H1 (cell line): ENCODE measurements at regions not wholly inside any gene's neighbourhood (a gene's known extent, or its start where the extent isn't known, plus 50 kb on each side); places are given as distances from the start of the nearest gene placed in this dataset.

Experiments
- CTCF ChIA-PET: fragments of 300-600 bp; sonication (Branson Sonifier 250); formaldehyde crosslinking; loops from one replicate; lab custom pipeline; 2021; ENCODE audit not compliant: partially characterized antibody; lab: Charles Lee
- POLR2A ChIA-PET: fragments of 300-600 bp; sonication (Branson Sonifier 250); formaldehyde crosslinking; loops from one replicate; lab custom pipeline; 2021; ENCODE audit warnings: inconsistent platforms; ENCODE audit not compliant: partially characterized antibody; lab: Charles Lee
- DNase-seq, 2 experiments: peaks; one replicate each; pipeline versions ENCODE4 v3.0.0 to v3.0.0-alpha.2; 2010 to 2022; ENCODE audit warnings: low spot score in 2 of 2, low read depth in 1 of 2, mixed read lengths in 1 of 2
- FAIRE-seq: peaks from 2 replicates; lab custom pipeline; 2011; peaks lifted over from hg19 to GRCh38; lab: Jason Lieb, UNC
- H2AFZ ChIP-seq: 2 replicates; pipeline ENCODE4 v1.8.1; 2012; ENCODE audit warnings: low read length, inconsistent platforms
- H2AK5ac ChIP-seq: 2 replicates; pipeline ENCODE4 v1.6.1; 2013; ENCODE audit warnings: low read depth, low read length
- H2BK120ac ChIP-seq: replicated peaks from 2 replicates; pipeline ENCODE3; 2013; ENCODE audit warnings: low read depth, low read length, inconsistent platforms
- H2BK12ac ChIP-seq: 2 replicates; pipeline ENCODE4 v1.6.1; 2013; ENCODE audit warnings: low read depth, low read length
- H2BK15ac ChIP-seq: 2 replicates; pipeline ENCODE4 v1.6.1; 2013; ENCODE audit warnings: low read length
- H2BK20ac ChIP-seq: 2 replicates; pipeline ENCODE4 v1.6.1; 2013; ENCODE audit warnings: low read length
- H2BK5ac ChIP-seq: 2 replicates; pipeline ENCODE4 v1.6.1; 2013; ENCODE audit warnings: low read depth, low read length
- H3K14ac ChIP-seq: 2 replicates; pipeline ENCODE4 v1.6.1; 2013; ENCODE audit warnings: inconsistent platforms; ENCODE audit not compliant: insufficient read length
- H3K18ac ChIP-seq: 2 replicates; pipeline ENCODE4 v1.6.1; 2013; ENCODE audit warnings: low read length; ENCODE audit errors: extremely low read depth
- H3K23ac ChIP-seq: 2 replicates; pipeline ENCODE4 v1.6.1; 2013; ENCODE audit warnings: inconsistent platforms; ENCODE audit not compliant: insufficient read length
- H3K23me2 ChIP-seq: 2 replicates; pipeline ENCODE4 v1.6.1; 2013; ENCODE audit warnings: low read depth, low read length
- H3K27ac ChIP-seq: 2 replicates; pipeline ENCODE4 v1.6.1; 2011; ENCODE audit warnings: low read depth, low read length, inconsistent platforms
- H3K27me3 ChIP-seq, 4 experiments: replicated peaks in 1 of 4; 1 replicate in 1 of 4; 2 replicates in 3 of 4; pipeline versions ENCODE4 v1.6.1 to v1.8.1; 2011 to 2013; ENCODE audit warnings: low read length in 3 of 4, mild to moderate bottlenecking in 3 of 4, inconsistent platforms in 2 of 4, mixed read lengths in 2 of 4, moderate library complexity in 1 of 4; ENCODE audit not compliant: control insufficient read depth in 3 of 4, insufficient read depth in 3 of 4; ENCODE audit errors: extremely low read depth in 1 of 4
- H3K36me3 ChIP-seq, 4 experiments: 2 replicates each; pipeline versions ENCODE4 v1.6.1 to v1.8.1; 2011 to 2013; ENCODE audit warnings: mild to moderate bottlenecking in 4 of 4, low read length in 3 of 4, moderate library complexity in 2 of 4, control low read depth in 1 of 4, inconsistent platforms in 1 of 4; ENCODE audit not compliant: insufficient read depth in 4 of 4, control insufficient read depth in 2 of 4
- H3K4ac ChIP-seq: replicated peaks from 2 replicates; pipeline ENCODE3; 2013; ENCODE audit warnings: low read length, low read depth, mixed read lengths, inconsistent platforms; ENCODE audit not compliant: insufficient read length
- H3K4me1 ChIP-seq, 4 experiments: replicated peaks in 1 of 4; 1 replicate in 1 of 4; 2 replicates in 3 of 4; pipeline versions ENCODE4 v1.6.1 to v1.8.1; 2011 to 2013; ENCODE audit warnings: low read length in 3 of 4, inconsistent platforms in 2 of 4, mixed read lengths in 1 of 4; ENCODE audit not compliant: insufficient read depth in 4 of 4, control insufficient read depth in 3 of 4
- H3K4me2 ChIP-seq, 2 experiments: 2 replicates each; pipeline versions ENCODE4 v1.6.1 to v1.8.1; 2011 to 2013; ENCODE audit warnings: low read depth in 2 of 2, low read length in 2 of 2, control low read depth in 1 of 2, inconsistent platforms in 1 of 2, mild to moderate bottlenecking in 1 of 2; ENCODE audit not compliant: insufficient read depth in 1 of 2
- H3K4me3 ChIP-seq, 4 experiments: fragments of 200-600, 300-600 bp in 1 of 4; sonication (generic), shearing (Covaris generic), sonication (Bioruptor Twin) in 1 of 4; 2 replicates each; pipeline versions ENCODE4 v1.5.1 to v1.8.1; 2011 to 2016; ENCODE audit warnings: low read length in 4 of 4, low read depth in 3 of 4, control low read depth in 2 of 4, inconsistent platforms in 2 of 4, mild to moderate bottlenecking in 2 of 4, mixed read lengths in 1 of 4, moderate library complexity in 1 of 4; ENCODE audit not compliant: insufficient read depth in 2 of 4; ENCODE audit errors: extremely low read depth in 1 of 4
- H3K56ac ChIP-seq: replicated peaks from 2 replicates; pipeline ENCODE3; 2013; ENCODE audit warnings: low read depth, mild to moderate bottlenecking, mixed read lengths, low read length, inconsistent platforms; ENCODE audit not compliant: insufficient read length
- H3K79me1 ChIP-seq: 2 replicates; pipeline ENCODE4 v1.6.1; 2013; ENCODE audit warnings: low read depth, low read length, control low read depth
- H3K79me2 ChIP-seq, 2 experiments: 2 replicates each; pipeline versions ENCODE4 v1.6.1 to v1.8.1; 2012 to 2013; ENCODE audit warnings: low read length in 2 of 2, mild to moderate bottlenecking in 2 of 2, inconsistent platforms in 1 of 2; ENCODE audit not compliant: insufficient read depth in 2 of 2, control insufficient read depth in 1 of 2
- H3K9ac ChIP-seq, 4 experiments: replicated peaks in 1 of 4; 1 replicate in 1 of 4; 2 replicates in 3 of 4; pipeline versions ENCODE4 v1.6.1 to v1.8.1; 2011 to 2013; ENCODE audit warnings: low read depth in 3 of 4, low read length in 3 of 4, control low read depth in 2 of 4, mild to moderate bottlenecking in 2 of 4, moderate library complexity in 2 of 4, inconsistent platforms in 1 of 4; ENCODE audit errors: extremely low read depth in 1 of 4
- H3K9me3 ChIP-seq, 2 experiments: 2 replicates each; pipeline versions ENCODE4 v1.6.1 to v1.8.1; 2012 to 2013; ENCODE audit warnings: mild to moderate bottlenecking in 2 of 2, moderate library complexity in 2 of 2, control low read depth in 1 of 2, inconsistent platforms in 1 of 2, low read depth in 1 of 2, low read length in 1 of 2, mixed read lengths in 1 of 2; ENCODE audit not compliant: insufficient read depth in 2 of 2
- H4K20me1 ChIP-seq, 2 experiments: replicated peaks in 1 of 2; 2 replicates each; pipeline versions ENCODE3 to v1.8.1; 2011 to 2013; ENCODE audit warnings: inconsistent platforms in 2 of 2, low read length in 2 of 2, mild to moderate bottlenecking in 1 of 2; ENCODE audit not compliant: insufficient read depth in 2 of 2, control insufficient read depth in 1 of 2
- H4K5ac ChIP-seq: 2 replicates; pipeline ENCODE4 v1.6.1; 2013; ENCODE audit warnings: low read length, low read depth, mixed read lengths, inconsistent platforms; ENCODE audit not compliant: insufficient read length
- H4K8ac ChIP-seq: 2 replicates; pipeline ENCODE4 v1.8.0; 2013; ENCODE audit warnings: mild to moderate bottlenecking, moderate library complexity, low read length, inconsistent platforms; ENCODE audit not compliant: insufficient read depth; ENCODE audit errors: extremely low read depth
- H4K91ac ChIP-seq: replicated peaks from 2 replicates; pipeline ENCODE3; 2013; ENCODE audit warnings: low read length, mixed read lengths, inconsistent platforms; ENCODE audit not compliant: insufficient read length
- CHD2 ChIP-seq: IDR thresholded peaks from 2 replicates; pipeline ENCODE4 v1.6.1; 2012; ENCODE audit warnings: low read length, improper control_type of control experiment
- EP300 ChIP-seq, 2 experiments: IDR thresholded peaks; 1 replicate in 1 of 2; 2 replicates in 1 of 2; pipeline ENCODE4 v1.6.1; 2011 to 2012; ENCODE audit warnings: low read depth in 2 of 2, low read length in 2 of 2, mild to moderate bottlenecking in 2 of 2, borderline replicate concordance in 1 of 2, inconsistent platforms in 1 of 2, moderate library complexity in 1 of 2
- GABPA ChIP-seq: IDR thresholded peaks from 2 replicates; pipeline ENCODE4 v1.6.1; 2011; ENCODE audit warnings: mild to moderate bottlenecking, low read length, moderate library complexity, borderline replicate concordance; ENCODE audit not compliant: insufficient read depth
- NANOG ChIP-seq: IDR thresholded peaks from 2 replicates; pipeline ENCODE4 v1.6.1; 2011; ENCODE audit warnings: low read length, low read depth, mild to moderate bottlenecking, inconsistent platforms; ENCODE audit not compliant: insufficient read depth, poor library complexity, severe bottlenecking
- WGBS, 2 experiments: shearing (Covaris generic) in 1 of 2; methylation state at CpG; one replicate each; pipeline versions ENCODE4 v1.1.6 to v1.1.7; 2013 to 2015; ENCODE audit warnings: low lambda C conversion rate in 2 of 2, mixed read lengths in 2 of 2, inconsistent platforms in 1 of 2, low coverage in 1 of 2, missing lambda C conversion rate in 1 of 2; ENCODE audit not compliant: insufficient replicate concordance in 2 of 2, insufficient coverage in 1 of 2, insufficient read length in 1 of 2; ENCODE audit errors: extremely low coverage in 1 of 2, missing lambda C conversion rate in 1 of 2; 5-methylcytosine and 5-hydroxymethylcytosine counted together

DNA sequence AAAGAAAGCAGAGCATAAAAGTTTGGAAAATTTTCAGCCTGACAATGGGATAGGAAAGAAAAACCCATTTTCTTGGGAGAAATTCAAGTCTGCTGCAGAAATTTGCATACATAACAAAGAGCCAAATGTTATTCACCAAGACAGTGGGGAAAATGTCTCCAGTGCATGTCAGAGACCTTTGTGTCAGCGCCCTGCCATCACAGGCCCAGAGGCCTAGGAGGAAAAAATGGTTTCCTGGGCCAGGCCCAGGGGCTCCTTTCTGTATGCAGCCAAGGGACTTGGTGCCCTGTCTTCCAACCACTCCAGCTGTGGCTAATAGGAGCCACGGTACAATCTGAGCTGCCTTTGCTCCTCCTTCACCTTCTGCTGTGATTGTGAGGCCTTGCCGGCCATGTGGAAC, 189.1 kb upstream of the PITRM1 start:
- DNase-seq: no peak
- peaks cover 21 to 34% of the 10 kb centered on the region in 2 experiments for H3K9me3 ChIP-seq
- no peak overlapping the region for H3K27ac ChIP-seq
- no peak overlapping the region for H4K91ac ChIP-seq
- POLR2A ChIA-PET: no interaction called here
- no peak overlapping the region for H3K4ac ChIP-seq
- FAIRE-seq: no peak
- no peak overlapping the region for H4K8ac ChIP-seq
- no peak overlapping the region for H2BK12ac ChIP-seq
- no peak overlapping the region for H2AFZ ChIP-seq
- H2BK15ac ChIP-seq: no peak overlapping the region
- H4K20me1 ChIP-seq: no peaks in the 10 kb centered on the region
- H3K23ac ChIP-seq: no peak overlapping the region
- no peak overlapping the region for H3K14ac ChIP-seq
- TF ChIP-seq CHD2 (no peak), EP300 (IDR thresholded peaks at IDR 0.05; ENCODE audit: borderline replicate concordance in 1 of 2, low read depth in 2 of 2, low read length in 2 of 2) (no peak), GABPA (no peak), NANOG (no peak)
- no peak overlapping the region for H3K4me2 ChIP-seq
- no peak overlapping the region for H2BK20ac ChIP-seq
- CTCF ChIA-PET: interaction anchor here (0.6 to 1.0 kb wide), 2 partner anchors 13 to 1886 kb away, joined by 3 read pairs; no protein-coding TSS in a partner anchor
- no peak overlapping the region for H2BK120ac ChIP-seq
- no peaks in the 10 kb centered on the region for H3K23me2 ChIP-seq
- no peak overlapping the region for H3K18ac ChIP-seq
- no peak overlapping the region for H2BK5ac ChIP-seq
- no peak overlapping the region for H3K9ac ChIP-seq
- H3K79me1 ChIP-seq: no peaks in the 10 kb centered on the region
- H3K4me1 ChIP-seq: no peaks in the 10 kb centered on the region
- no peak overlapping the region for H3K4me3 ChIP-seq
- no peak overlapping the region for H3K56ac ChIP-seq
- H3K36me3 ChIP-seq: peaks cover 0 to 5% (median 0%) of the 10 kb centered on the region in 4 experiments; a peak in 2 of 8 replicates
- no peak overlapping the region for H2AK5ac ChIP-seq
- H3K27me3 ChIP-seq: no peaks in the 10 kb centered on the region
- 73% methylated on average over 3 of the region's 3 CpGs; no CpG with 5 or more reads in 1 of the 2 experiments for WGBS, 2 experiments
- no peak overlapping the region for H4K5ac ChIP-seq
- no peaks in the 10 kb centered on the region for H3K79me2 ChIP-seq
